CD1c-positive myeloid dendritic cell (primary cell): ENCODE measurements at regions not wholly inside any gene's neighbourhood (a gene's known extent, or its start where the extent isn't known, plus 50 kb on each side); places are given as distances from the start of the nearest gene placed in this dataset.
"Not testable (repeated sequence)": the region's sequence is repeated elsewhere in the genome, so short reads cannot be mapped to it uniquely, and the experiment has no call there.

Experiments
- DNase-seq: peaks from one replicate; pipeline ENCODE4 v3.0.0-alpha.2; 2016; ENCODE audit errors: extremely low spot score

GRCh38 chr4:170700064-170700463 lies 610.3 kb upstream of the AADAT start:
- DNase-seq, result no peak

GRCh38 chr4:170698334-170698733 lies 608.6 kb upstream of the AADAT start:
- DNase-seq, result no peak

GRCh38 chr4:170697845-170698244 lies 608.1 kb upstream of the AADAT start:
- no peak for DNase-seq

GRCh38 chr4:170697045-170697444 lies 607.3 kb upstream of the AADAT start:
- no peak for DNase-seq

- DNase-seq, result no peak
Measured at GRCh38 chr4:170691168-170691567, 601.4 kb upstream of the AADAT start.

- no peak for DNase-seq
Measured at GRCh38 chr4:170687751-170688150, 598.0 kb upstream of the AADAT start.

- not testable (repeated sequence) for DNase-seq
Measured at GRCh38 chr4:170685701-170686100, 595.9 kb upstream of the AADAT start.

- no peak for DNase-seq
Measured at GRCh38 chr4:170682558-170683294, 593.0 kb upstream of the AADAT start.

GRCh38 chr4:170682087-170682486 lies 592.3 kb upstream of the AADAT start:
- DNase-seq, result not testable (repeated sequence)

- no peak for DNase-seq
Measured at GRCh38 chr4:170675568-170676262, 586.0 kb upstream of the AADAT start.

GRCh38 chr4:170674176-170674575 lies 584.4 kb upstream of the AADAT start:
- no peak for DNase-seq

GRCh38 chr4:170672381-170672965 lies 582.7 kb upstream of the AADAT start:
- DNase-seq, result no peak

- DNase-seq, result no peak
Measured at GRCh38 chr4:170671171-170671570, 581.4 kb upstream of the AADAT start.

GRCh38 chr4:170667814-170668213 lies 578.1 kb upstream of the AADAT start:
- no peak for DNase-seq

GRCh38 chr4:170666909-170667308 lies 577.2 kb upstream of the AADAT start:
- DNase-seq, result no peak

GRCh38 chr4:170662250-170662649 lies 572.5 kb upstream of the AADAT start:
- no peak for DNase-seq

- DNase-seq, result no peak
Measured at GRCh38 chr4:170657761-170658160, 568.0 kb upstream of the AADAT start.

- no peak for DNase-seq
Measured at GRCh38 chr4:170656506-170656905, 566.8 kb upstream of the AADAT start.

- DNase-seq, result no peak
Measured at GRCh38 chr4:170652571-170652970, 562.8 kb upstream of the AADAT start.

GRCh38 chr4:170651786-170652185 lies 562.0 kb upstream of the AADAT start:
- no peak for DNase-seq

GRCh38 chr4:170627418-170627817 lies 537.7 kb upstream of the AADAT start:
- no peak for DNase-seq

- DNase-seq, result no peak
Measured at GRCh38 chr4:170623899-170624298, 534.1 kb upstream of the AADAT start.

- DNase-seq, result no peak
Measured at GRCh38 chr4:170610434-170610833, 520.7 kb upstream of the AADAT start.
